ENCODE measurements at regions not wholly inside any gene's neighbourhood (a gene's known extent, or its start where the extent isn't known, plus 50 kb on each side); places are given as distances from the start of the nearest gene placed in this dataset.

GRCh38 chr12:39003541-39004155 lies 98.3 kb upstream of the CPNE8 start (continued):
- TF ChIP-seq, protein P1, sequence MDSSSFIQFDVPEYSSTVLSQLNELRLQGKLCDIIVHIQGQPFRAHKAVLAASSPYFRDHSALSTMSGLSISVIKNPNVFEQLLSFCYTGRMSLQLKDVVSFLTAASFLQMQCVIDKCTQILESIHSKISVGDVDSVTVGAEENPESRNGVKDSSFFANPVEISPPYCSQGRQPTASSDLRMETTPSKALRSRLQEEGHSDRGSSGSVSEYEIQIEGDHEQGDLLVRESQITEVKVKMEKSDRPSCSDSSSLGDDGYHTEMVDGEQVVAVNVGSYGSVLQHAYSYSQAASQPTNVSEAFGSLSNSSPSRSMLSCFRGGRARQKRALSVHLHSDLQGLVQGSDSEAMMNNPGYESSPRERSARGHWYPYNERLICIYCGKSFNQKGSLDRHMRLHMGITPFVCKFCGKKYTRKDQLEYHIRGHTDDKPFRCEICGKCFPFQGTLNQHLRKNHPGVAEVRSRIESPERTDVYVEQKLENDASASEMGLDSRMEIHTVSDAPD (CRISPR knock-in tag; IDR thresholded peaks at IDR 0.05): no peak
- TF ChIP-seq ZC3H4 (CRISPR knock-in tag; IDR thresholded peaks at IDR 0.05; ENCODE audit: borderline replicate concordance) (no peak), CHD2 (IDR thresholded peaks at IDR 0.05; ENCODE audit: low read depth, low read length) (no peak), SP1 (CRISPR knock-in tag; IDR thresholded peaks at IDR 0.05) (no peak), HNRNPL (IDR thresholded peaks at IDR 0.05; ENCODE audit: low read depth, low read length) (no peak), CHD1 (IDR thresholded peaks at IDR 0.05; ENCODE audit: low read length) (no peak), KDM4B (IDR thresholded peaks at IDR 0.05; ENCODE audit: borderline replicate concordance in 2 of 2, low read depth in 1 of 2) (no peak)
- TF ChIP-seq, protein P2, sequence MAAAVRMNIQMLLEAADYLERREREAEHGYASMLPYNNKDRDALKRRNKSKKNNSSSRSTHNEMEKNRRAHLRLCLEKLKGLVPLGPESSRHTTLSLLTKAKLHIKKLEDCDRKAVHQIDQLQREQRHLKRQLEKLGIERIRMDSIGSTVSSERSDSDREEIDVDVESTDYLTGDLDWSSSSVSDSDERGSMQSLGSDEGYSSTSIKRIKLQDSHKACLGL (CRISPR knock-in tag; IDR thresholded peaks at IDR 0.05; ENCODE audit: borderline replicate concordance, poor library complexity, severe bottlenecking): no peak
- TF ChIP-seq, protein P3, sequence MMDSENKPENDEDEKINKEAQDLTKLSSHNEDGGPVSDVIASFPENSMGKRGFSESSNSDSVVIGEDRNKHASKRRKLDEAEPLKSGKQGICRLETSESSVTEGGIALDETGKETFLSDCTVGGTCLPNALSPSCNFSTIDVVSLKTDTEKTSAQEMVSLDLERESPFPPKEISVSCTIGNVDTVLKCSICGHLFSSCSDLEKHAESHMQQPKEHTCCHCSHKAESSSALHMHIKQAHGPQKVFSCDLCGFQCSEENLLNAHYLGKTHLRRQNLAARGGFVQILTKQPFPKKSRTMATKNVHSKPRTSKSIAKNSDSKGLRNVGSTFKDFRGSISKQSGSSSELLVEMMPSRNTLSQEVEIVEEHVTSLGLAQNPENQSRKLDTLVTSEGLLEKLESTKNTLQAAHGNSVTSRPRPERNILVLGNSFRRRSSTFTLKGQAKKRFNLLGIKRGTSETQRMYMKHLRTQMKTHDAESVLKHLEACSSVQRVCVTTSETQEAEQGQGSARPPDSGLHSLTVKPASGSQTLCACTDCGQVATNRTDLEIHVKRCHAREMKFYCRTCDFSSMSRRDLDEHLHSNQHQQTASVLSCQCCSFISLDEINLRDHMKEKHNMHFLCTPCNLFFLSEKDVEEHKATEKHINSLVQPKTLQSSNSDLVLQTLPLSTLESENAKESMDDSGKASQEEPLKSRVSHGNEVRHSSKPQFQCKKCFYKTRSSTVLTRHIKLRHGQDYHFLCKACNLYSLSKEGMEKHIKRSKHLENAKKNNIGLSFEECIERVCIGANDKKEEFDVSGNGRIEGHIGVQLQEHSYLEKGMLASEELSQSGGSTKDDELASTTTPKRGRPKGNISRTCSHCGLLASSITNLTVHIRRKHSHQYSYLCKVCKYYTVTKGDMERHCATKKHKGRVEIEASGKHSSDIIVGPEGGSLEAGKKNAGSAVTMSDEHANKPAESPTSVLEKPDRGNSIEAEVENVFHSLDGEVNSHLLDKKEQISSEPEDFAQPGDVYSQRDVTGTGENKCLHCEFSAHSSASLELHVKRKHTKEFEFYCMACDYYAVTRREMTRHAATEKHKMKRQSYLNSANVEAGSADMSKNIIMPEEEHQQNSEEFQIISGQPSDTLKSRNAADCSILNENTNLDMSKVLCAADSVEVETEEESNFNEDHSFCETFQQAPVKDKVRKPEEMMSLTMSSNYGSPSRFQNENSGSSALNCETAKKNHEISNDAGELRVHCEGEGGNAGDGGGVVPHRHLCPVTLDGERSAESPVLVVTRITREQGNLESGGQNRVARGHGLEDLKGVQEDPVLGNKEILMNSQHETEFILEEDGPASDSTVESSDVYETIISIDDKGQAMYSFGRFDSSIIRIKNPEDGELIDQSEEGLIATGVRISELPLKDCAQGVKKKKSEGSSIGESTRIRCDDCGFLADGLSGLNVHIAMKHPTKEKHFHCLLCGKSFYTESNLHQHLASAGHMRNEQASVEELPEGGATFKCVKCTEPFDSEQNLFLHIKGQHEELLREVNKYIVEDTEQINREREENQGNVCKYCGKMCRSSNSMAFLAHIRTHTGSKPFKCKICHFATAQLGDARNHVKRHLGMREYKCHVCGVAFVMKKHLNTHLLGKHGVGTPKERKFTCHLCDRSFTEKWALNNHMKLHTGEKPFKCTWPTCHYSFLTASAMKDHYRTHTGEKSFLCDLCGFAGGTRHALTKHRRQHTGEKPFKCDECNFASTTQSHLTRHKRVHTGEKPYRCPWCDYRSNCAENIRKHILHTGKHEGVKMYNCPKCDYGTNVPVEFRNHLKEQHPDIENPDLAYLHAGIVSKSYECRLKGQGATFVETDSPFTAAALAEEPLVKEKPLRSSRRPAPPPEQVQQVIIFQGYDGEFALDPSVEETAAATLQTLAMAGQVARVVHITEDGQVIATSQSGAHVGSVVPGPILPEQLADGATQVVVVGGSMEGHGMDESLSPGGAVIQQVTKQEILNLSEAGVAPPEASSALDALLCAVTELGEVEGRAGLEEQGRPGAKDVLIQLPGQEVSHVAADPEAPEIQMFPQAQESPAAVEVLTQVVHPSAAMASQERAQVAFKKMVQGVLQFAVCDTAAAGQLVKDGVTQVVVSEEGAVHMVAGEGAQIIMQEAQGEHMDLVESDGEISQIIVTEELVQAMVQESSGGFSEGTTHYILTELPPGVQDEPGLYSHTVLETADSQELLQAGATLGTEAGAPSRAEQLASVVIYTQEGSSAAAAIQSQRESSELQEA (IDR thresholded peaks at IDR 0.05; ENCODE audit: low read depth): no peak

Data from K562 (cell line).